ENCODE measurements at regions not wholly inside any gene's neighbourhood (a gene's known extent, or its start where the extent isn't known, plus 50 kb on each side); places are given as distances from the start of the nearest gene placed in this dataset.

GRCh38 chr7:67912437-67912836 lies 915.8 kb downstream of the TYW1 start:
- Histone ChIP-seq H2BK15ac (ENCODE audit: low read depth, low read length) (no peak overlapping the region), H3K4me2 (ENCODE audit: low read depth, low read length) (no peak overlapping the region), H2AFZ (replicated peaks; ENCODE audit: low read length, poor library complexity) (no peak overlapping the region), H2BK20ac (ENCODE audit: low read depth, low read length) (no peak overlapping the region), H3K9me3 (ENCODE audit: control insufficient read depth, insufficient read depth, low read length) (peaks cover 13% of the 10 kb centered on the region), H2BK5ac (ENCODE audit: low read depth, low read length, poor library complexity, severe bottlenecking) (no peak overlapping the region), H3K27me3 (ENCODE audit: control insufficient read depth, insufficient read depth, low read length) (no peaks in the 10 kb centered on the region), H4K8ac (ENCODE audit: low read depth in 2 of 2, low read length in 2 of 2) (no peak overlapping the region), H2BK120ac (ENCODE audit: low read depth, low read length) (no peak overlapping the region), H4K91ac (ENCODE audit: insufficient read depth, low read depth, low read length) (no peak overlapping the region), H3K9ac (ENCODE audit: low read depth, low read length) (no peak overlapping the region), H3K27ac (ENCODE audit: insufficient read depth, low read length) (no peak overlapping the region), H3K18ac (ENCODE audit: low read depth, low read length) (no peak overlapping the region), H3K4me3 (ENCODE audit: insufficient read depth, low read depth, low read length) (no peak overlapping the region), H3K4ac (ENCODE audit: low read depth, low read length) (no peak overlapping the region), H3K23ac (ENCODE audit: low read depth, low read length) (no peak overlapping the region), H3K56ac (ENCODE audit: extremely low read depth, insufficient read depth, low read length) (no peak overlapping the region), H2AK9ac (replicated peaks; ENCODE audit: low read depth, low read length, poor library complexity) (no peak overlapping the region), H3K14ac (replicated peaks; ENCODE audit: low read depth, low read length) (no peak overlapping the region), H4K20me1 (ENCODE audit: insufficient read depth, low read length) (no peaks in the 10 kb centered on the region), H4K5ac (ENCODE audit: low read depth, low read length) (no peak overlapping the region), H3K79me1 (ENCODE audit: low read depth in 1 of 2, low read length in 2 of 2) (no peaks in the 10 kb centered on the region), H3K4me1 (ENCODE audit: control insufficient read depth, insufficient read depth, low read length) (no peaks in the 10 kb centered on the region), H2AK5ac (ENCODE audit: low read depth, low read length) (no peak overlapping the region), H3K9me1 (ENCODE audit: insufficient read depth, low read length) (no peaks in the 10 kb centered on the region), H3K36me3 (ENCODE audit: control insufficient read depth, insufficient read depth, low read length) (no peaks in the 10 kb centered on the region)
- intact Hi-C loops (cut with micrococcal nuclease) = no loop called here
- WGBS, 2 experiments (ENCODE audit: extremely low coverage in 2 of 2, insufficient read length in 1 of 2) = no CpG with 5 or more reads among the region's 2 CpGs
- in situ Hi-C loops (cut with MboI; ENCODE audit: low sequenced_read_pairs) = no loop called here
- no peak for DNase-seq
- no peak for ATAC-seq (ENCODE audit: low read depth)
- CTCF ChIA-PET = no interaction called here
- POLR2A ChIA-PET (ENCODE audit: unreplicated experiment) = no interaction called here
- dilution Hi-C loops (cut with HindIII; ENCODE audit: low sequenced_read_pairs, unreplicated experiment) = no loop called here
- BruUV-seq (replicated peaks) = no TSS peak
- no peak for TF ChIP-seq USF2 (IDR thresholded peaks at IDR 0.05; ENCODE audit: low read depth, low read length)
- TF ChIP-seq MAZ (IDR thresholded peaks at IDR 0.05; ENCODE audit: borderline replicate concordance, low read depth, low read length) = no peak
- no peak for TF ChIP-seq RAD21 (IDR thresholded peaks at IDR 0.05; ENCODE audit: low read length)
- TF ChIP-seq CEBPB (IDR thresholded peaks at IDR 0.05; ENCODE audit: low read depth, low read length) = no peak
- TF ChIP-seq POLR2A (IDR thresholded peaks at IDR 0.05; ENCODE audit: low read depth, low read length) = no peak
- TF ChIP-seq MAFK (IDR thresholded peaks at IDR 0.05; ENCODE audit: low read depth, low read length) = no peak
- TF ChIP-seq SMC3 (IDR thresholded peaks at IDR 0.05; ENCODE audit: low read depth, low read length) = no peak
- no peak for TF ChIP-seq RFX5 (IDR thresholded peaks at IDR 0.05; ENCODE audit: low read depth, low read length)
- TF ChIP-seq, protein P1, sequence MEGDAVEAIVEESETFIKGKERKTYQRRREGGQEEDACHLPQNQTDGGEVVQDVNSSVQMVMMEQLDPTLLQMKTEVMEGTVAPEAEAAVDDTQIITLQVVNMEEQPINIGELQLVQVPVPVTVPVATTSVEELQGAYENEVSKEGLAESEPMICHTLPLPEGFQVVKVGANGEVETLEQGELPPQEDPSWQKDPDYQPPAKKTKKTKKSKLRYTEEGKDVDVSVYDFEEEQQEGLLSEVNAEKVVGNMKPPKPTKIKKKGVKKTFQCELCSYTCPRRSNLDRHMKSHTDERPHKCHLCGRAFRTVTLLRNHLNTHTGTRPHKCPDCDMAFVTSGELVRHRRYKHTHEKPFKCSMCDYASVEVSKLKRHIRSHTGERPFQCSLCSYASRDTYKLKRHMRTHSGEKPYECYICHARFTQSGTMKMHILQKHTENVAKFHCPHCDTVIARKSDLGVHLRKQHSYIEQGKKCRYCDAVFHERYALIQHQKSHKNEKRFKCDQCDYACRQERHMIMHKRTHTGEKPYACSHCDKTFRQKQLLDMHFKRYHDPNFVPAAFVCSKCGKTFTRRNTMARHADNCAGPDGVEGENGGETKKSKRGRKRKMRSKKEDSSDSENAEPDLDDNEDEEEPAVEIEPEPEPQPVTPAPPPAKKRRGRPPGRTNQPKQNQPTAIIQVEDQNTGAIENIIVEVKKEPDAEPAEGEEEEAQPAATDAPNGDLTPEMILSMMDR (conservative IDR thresholded peaks at IDR 0.05; ENCODE audit: low read depth, low read length) = no peak
- no peak for TF ChIP-seq RCOR1 (IDR thresholded peaks at IDR 0.05; ENCODE audit: insufficient replicate concordance, low read length)
- no peak for TF ChIP-seq MXI1 (IDR thresholded peaks at IDR 0.05; ENCODE audit: borderline replicate concordance, low read depth, low read length)
- TF ChIP-seq, protein P2, sequence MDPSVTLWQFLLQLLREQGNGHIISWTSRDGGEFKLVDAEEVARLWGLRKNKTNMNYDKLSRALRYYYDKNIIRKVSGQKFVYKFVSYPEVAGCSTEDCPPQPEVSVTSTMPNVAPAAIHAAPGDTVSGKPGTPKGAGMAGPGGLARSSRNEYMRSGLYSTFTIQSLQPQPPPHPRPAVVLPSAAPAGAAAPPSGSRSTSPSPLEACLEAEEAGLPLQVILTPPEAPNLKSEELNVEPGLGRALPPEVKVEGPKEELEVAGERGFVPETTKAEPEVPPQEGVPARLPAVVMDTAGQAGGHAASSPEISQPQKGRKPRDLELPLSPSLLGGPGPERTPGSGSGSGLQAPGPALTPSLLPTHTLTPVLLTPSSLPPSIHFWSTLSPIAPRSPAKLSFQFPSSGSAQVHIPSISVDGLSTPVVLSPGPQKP (IDR thresholded peaks at IDR 0.05; ENCODE audit: borderline replicate concordance, low read depth, low read length) = no peak
- TF ChIP-seq NFE2L2 (IDR thresholded peaks at IDR 0.05; ENCODE audit: low read depth, low read length) = no peak

Data from IMR-90 (cell line).